GM19328 (cell line): ENCODE measurements at regions not wholly inside any gene's neighbourhood (a gene's known extent, or its start where the extent isn't known, plus 50 kb on each side); places are given as distances from the start of the nearest gene placed in this dataset.

ENCODE experiments used
- ATAC-seq: cut with Tn5 transposase; IDR thresholded peaks from one replicate; pipeline ENCODE4 v1.9.1; 2021; ENCODE audit warnings: mild to moderate bottlenecking, moderate library complexity; ENCODE audit not compliant: unreplicated experiment

GRCh38 chr12:98180603-98181002 lies 334.8 kb upstream of the TMPO start:
- ATAC-seq, result no peak

DNA sequence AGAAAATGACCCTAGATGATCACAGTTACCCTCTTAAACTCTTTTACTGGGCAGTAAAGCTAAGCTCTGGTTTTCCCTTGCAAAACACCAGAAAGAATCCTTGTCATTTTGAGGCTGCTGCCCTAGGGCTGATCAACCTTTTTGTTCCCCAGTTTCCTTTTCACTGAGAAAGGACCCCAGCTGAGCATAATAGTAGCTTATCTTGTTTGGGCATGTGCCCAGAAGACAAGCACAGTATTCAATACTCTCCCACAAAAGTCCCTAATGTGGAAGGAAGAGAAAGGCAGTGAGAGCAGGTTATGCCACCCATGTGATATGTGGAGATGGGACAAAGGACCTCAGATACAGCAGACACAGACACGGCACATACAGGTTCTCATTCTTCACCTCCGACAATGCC lies 332.6 kb upstream of the TMPO start:
- no peak for ATAC-seq

DNA sequence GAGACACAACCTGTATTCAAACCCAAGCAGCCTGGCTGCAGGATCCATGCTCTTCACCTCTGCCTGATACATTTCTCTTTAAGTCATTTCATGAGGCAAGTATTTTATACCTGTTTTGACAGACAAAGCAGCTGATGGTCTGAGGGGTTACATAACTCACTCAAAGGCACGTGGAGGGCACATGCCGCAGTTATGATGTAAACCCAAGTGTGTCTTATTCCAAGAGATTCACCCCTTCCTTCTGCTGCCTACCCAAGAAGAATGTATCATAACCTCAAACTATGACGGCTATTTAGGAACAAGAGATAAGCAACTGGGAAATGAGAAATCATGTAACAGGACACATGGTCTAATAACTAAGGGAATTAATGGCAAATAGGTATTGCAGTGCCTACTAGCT lies 329.8 kb upstream of the TMPO start:
- ATAC-seq, result no peak

DNA sequence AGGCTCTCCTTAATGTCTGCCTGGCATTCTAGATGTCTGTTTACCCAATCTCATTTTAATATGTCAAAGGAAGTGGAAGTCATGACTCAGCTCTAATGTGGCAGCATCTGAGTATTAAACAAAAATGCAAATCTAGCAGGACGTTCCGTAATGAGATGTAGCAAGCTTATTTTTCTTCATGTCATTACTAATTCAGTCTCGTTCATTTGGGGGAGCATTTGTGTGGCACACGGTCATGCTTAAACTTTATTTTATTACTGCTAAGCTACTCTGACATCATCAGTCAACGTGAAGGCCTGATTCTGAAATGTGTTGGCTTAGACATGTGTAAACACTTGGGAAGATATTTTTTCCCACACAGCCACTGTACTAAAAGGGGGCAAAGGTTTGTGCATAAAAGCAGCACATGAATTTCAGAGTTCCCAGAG lies 326.7 kb upstream of the TMPO start:
- ATAC-seq, result no peak

DNA sequence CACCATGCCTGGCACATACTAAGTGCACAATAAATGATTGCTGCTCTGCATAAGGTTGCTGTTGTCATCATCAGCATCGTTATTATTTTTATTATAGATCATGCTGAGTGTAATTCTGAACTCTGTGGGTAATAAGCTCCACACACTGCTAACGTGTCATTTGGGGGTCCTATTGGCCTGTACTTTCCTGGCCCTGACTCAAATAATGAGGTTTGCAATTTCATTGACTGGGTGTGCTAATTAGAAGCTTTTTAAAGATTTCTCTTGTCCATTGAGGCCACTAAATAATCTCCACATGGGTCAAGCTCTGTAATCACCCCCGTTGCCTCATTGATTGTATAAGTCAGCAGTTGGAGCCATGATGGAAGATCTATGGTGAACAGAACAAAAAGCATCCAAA lies 320.8 kb upstream of the TMPO start:
- ATAC-seq, result no peak

GRCh38 chr12:98198261-98198982 lies 317.0 kb upstream of the TMPO start:
- no peak for ATAC-seq

- ATAC-seq, result no peak
Measured at GRCh38 chr12:98208816-98209215, 306.6 kb upstream of the TMPO start.

- ATAC-seq, result no peak
Measured at GRCh38 chr12:98211909-98212695, 303.3 kb upstream of the TMPO start.

GRCh38 chr12:98213556-98213955 lies 301.8 kb upstream of the TMPO start:
- no peak for ATAC-seq

DNA sequence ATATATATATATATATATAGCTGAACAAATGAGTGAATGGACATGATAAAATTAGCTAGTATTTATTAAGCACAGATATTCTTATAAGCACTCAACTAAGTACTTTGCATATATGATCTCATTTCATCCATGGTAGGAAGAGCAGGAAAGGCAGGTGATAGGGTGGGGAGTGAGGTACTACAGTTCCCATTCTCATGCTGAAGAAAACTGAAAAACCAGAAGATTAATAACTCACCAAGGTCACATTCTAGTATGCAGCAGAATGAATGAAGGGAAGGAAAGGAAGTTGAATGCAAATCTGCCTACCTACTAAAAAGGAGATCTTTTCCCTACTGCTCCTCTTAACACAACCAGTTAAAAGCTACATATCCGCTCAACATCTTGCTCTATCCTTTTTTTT lies 298.1 kb upstream of the TMPO start:
- no peak for ATAC-seq

DNA sequence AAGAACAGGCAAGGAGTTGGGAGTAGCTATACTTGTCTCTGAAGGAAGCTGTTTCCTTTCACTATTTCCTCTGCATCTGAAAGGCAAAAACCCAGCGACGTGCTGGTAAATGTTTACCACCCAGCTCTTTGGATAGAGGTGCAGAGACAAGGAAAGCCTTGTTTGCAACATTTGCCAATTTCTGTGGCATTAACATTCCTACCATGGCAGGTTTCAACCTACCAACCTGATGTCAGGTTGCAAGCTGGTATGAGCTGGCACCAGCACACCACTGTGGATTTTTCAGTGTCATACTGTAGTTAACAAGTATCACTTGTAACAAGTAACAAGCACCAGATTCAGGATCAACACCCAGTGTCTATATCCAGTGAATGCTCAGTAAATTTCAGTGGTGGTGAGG lies 294.8 kb upstream of the TMPO start:
- no peak for ATAC-seq

DNA sequence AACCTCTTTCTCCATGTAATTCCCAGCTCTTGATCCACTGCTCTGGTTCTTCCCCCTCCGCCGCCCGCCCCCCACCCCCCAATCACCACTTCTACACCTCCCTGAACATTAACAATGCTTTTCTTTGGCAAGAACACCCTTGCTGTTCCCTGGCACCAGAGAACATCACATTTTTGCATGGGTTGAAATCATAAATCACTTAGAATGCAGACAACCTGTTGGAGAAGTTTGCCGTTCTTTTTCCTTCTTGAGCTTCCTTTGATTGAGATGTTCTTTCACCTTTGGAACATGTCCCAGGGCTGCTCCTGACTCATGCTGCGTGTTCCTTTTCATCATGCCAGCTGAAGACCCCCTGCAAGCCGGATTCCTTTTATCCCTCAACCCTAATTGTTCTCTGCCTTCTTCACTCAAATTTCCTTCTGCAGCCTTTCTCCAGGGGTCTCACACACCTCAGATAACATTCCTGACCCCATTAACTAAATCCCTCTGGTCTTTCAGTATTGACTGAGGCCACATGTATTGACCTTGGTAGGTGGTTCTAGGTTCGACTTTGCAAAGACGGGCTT lies 294.1 kb upstream of the TMPO start:
- no peak for ATAC-seq

DNA sequence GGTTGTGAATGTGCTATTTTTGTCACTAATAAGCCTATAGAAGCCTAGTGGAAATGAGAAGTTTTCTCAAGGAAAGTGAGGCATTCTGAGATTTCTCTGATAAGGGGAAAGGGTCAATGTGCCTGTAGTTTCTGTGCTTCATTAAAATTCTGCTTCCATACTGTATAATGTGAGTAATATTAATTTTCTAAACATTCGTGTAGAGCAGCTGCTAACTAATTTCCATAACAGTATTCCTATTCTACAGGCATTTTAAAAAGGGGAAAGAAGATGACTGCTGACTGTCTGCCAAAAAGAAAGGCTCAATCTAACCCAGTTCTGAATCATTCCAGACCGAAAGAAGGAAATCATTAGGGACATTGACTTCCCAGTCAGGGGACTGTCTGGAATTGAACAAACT lies 293.3 kb upstream of the TMPO start:
- no peak for ATAC-seq

GRCh38 chr12:98224584-98225221 lies 290.7 kb upstream of the TMPO start:
- ATAC-seq, result peak; percentile 65

DNA sequence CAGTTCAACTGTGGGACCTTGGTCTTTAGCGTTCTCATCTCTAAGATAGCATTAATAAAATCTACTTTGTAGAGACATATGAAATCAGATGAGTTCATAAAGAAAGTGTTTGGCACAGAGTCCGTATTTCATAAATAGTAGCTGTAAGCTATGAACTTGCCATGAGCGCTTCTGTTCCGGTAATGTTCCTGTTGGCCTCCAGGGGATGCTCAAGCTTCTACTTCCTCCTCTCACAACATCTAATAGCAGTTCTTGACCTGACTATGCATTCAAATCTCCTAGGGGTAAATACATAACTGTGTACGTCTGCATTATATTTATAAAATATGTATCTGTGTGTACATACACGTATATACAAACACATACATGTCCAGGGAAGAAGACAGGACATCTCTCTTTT lies 288.2 kb upstream of the TMPO start:
- no peak for ATAC-seq

DNA sequence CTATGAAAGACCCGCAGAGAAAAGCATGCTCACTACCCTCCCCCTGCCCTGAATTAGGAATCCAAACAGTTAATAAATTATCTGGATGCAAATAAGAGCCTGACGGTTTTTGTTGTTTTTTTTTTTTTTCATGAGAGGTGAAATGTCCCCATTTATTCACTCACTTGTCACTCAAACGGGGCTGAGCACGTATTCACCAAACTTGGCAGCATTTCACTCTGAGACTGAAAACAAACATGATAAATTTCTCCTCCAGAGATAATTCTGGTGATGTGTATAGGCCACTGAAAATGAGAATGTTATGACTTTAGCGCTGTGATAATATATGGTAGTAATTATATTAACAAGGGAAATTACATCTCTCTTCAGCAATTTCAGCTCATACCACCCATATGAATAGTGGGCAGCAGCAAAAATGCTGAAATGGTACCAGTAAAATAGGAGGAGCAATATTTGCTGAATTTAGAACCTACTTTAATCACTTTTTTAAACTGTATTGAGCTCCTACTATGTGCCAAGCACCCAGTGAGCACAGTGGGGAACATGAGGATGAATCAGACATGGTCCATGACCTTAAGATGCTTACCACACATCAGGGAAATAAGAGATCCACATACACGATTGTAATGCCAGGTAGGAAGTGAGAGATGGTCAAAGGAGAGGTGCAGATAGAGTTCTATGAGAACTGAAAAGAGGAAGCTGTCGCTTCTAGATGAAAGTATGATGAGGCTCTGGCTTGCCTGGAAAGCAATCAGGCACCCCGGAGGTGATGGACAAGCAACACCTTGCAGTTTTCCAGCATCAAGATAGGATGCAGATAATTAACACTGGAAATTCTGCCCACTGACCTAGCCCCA lies 286.5 kb upstream of the TMPO start:
- no peak for ATAC-seq

- no peak for ATAC-seq
Measured at GRCh38 chr12:98229540-98229924, 285.9 kb upstream of the TMPO start.

GRCh38 chr12:98232753-98233390 lies 282.5 kb upstream of the TMPO start:
- ATAC-seq, result no peak

- no peak for ATAC-seq
Measured at GRCh38 chr12:98235301-98235700, 280.1 kb upstream of the TMPO start.

DNA sequence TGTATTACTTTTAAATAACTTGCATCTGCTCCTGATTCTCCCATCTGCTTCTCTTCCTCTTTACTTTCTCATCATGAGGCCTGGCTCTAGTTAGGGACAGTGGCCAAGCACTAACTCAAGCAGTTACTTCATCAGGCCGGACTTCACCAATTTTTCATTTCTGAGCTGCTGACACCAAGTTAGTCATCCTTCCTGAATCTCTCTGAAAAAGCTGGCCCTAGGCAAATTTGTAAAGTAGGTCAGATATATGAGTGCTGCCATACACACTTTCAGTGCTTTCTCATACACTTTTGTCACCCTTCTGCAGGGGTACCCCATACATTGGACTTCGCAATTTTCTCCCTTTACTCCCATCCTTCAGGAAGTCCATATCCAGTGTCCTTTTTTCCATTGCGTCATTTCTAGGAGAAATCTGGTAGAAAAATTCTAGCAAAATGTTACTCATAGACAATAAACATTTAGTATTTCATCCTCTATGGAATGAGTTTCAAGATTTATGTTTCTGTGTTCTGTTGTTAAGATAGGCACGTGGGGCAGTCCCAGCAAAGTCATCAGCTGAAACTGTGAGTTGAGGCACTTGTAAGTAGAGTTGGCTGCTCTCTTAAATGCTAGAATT lies 276.8 kb upstream of the TMPO start:
- ATAC-seq, result no peak
